Mammary epithelial cell (primary cell): ENCODE measurements at regions not wholly inside any gene's neighbourhood (a gene's known extent, or its start where the extent isn't known, plus 50 kb on each side); places are given as distances from the start of the nearest gene placed in this dataset.

Experiments
- CTCF ChIP-seq, 2 donors: IDR thresholded peaks in 1 of 2; conservative IDR thresholded peaks in 1 of 2; 2 replicates each; pipeline ENCODE4 v1.5.1; 2011 to 2012; ENCODE audit warnings: inconsistent platforms in 2 of 2, low read length in 2 of 2, mild to moderate bottlenecking in 2 of 2, control low read depth in 1 of 2, low read depth in 1 of 2; ENCODE audit not compliant: insufficient read depth in 1 of 2; ENCODE audit errors: extremely low read depth in 1 of 2
- EZH2 ChIP-seq: IDR thresholded peaks from 2 replicates; pipeline ENCODE4 v1.6.1; 2012; ENCODE audit warnings: low read length, inconsistent platforms, borderline replicate concordance

- TF ChIP-seq CTCF (conservative IDR thresholded peaks at IDR 0.05 in 1 of 2, IDR thresholded peaks at IDR 0.05 in 1 of 2; ENCODE audit: extremely low read depth in 1 of 2, insufficient read depth in 1 of 2, low read depth in 1 of 2, low read length in 2 of 2) (no peak), EZH2 (no peak)
Observed at GRCh38 chr2:64251497-64252250, 107.5 kb upstream of the PELI1 start.
